IMR-90 (cell line): ENCODE measurements at regions not wholly inside any gene's neighbourhood (a gene's known extent, or its start where the extent isn't known, plus 50 kb on each side); places are given as distances from the start of the nearest gene placed in this dataset.

ENCODE experiments used
- ATAC-seq: fragments of 200-7000 bp; cut with Tn5 transposase; 2 replicates; pipeline ENCODE4 v1.9.1; 2020; ENCODE audit warnings: low read depth, mild to moderate bottlenecking, moderate library complexity
- BruUV-seq: library from RNA; stranded (reverse); fragments of 400-500 nt; replicated peaks from 2 replicates; lab custom pipeline; 2021; lab: Mats Ljungman, UMichigan
- CTCF ChIA-PET: fragments of 300-600 bp; formaldehyde crosslinking; extraction: SDS; loops from one replicate; lab custom pipeline; 2021; ENCODE audit warnings: antibody characterized with exemption; lab: Yijun Ruan, JAX
- POLR2A ChIA-PET: fragments of 300-600 bp; sonication (Branson Sonifier 250); formaldehyde crosslinking; loops from one replicate; lab custom pipeline; 2022; ENCODE audit warnings: antibody characterized with exemption; ENCODE audit not compliant: unreplicated experiment; lab: Charles Lee
- DNase-seq: peaks from one replicate; pipeline ENCODE4 v3.0.0; 2013
- H2AFZ ChIP-seq: replicated peaks from 2 replicates; pipeline ENCODE3; 2013; ENCODE audit warnings: low read length, mild to moderate bottlenecking; ENCODE audit not compliant: poor library complexity
- H2AK5ac ChIP-seq: 2 replicates; pipeline ENCODE4 v1.6.1; 2013; ENCODE audit warnings: low read depth, low read length, inconsistent platforms
- H2AK9ac ChIP-seq: replicated peaks from 2 replicates; pipeline ENCODE3; 2013; ENCODE audit warnings: mild to moderate bottlenecking, low read depth, low read length, moderate library complexity; ENCODE audit not compliant: poor library complexity
- H2BK120ac ChIP-seq: 2 replicates; pipeline ENCODE4 v1.6.1; 2013; ENCODE audit warnings: low read depth, low read length, inconsistent platforms
- H2BK15ac ChIP-seq: 3 replicates; pipeline ENCODE4 v1.6.1; 2013; ENCODE audit warnings: low read depth, low read length, inconsistent platforms
- H2BK20ac ChIP-seq: 2 replicates; pipeline ENCODE4 v1.6.1; 2013; ENCODE audit warnings: low read depth, mild to moderate bottlenecking, inconsistent platforms, low read length, moderate library complexity
- H2BK5ac ChIP-seq: 2 replicates; pipeline ENCODE4 v1.6.1; 2013; ENCODE audit warnings: mild to moderate bottlenecking, low read depth, low read length, inconsistent platforms; ENCODE audit not compliant: poor library complexity, severe bottlenecking
- H3K14ac ChIP-seq: replicated peaks from 2 replicates; pipeline ENCODE4 v1.6.1; 2013; ENCODE audit warnings: low read depth, low read length, inconsistent platforms
- H3K18ac ChIP-seq: 2 replicates; pipeline ENCODE4 v1.6.1; 2013; ENCODE audit warnings: low read depth, low read length, control low read depth
- H3K23ac ChIP-seq: 2 replicates; pipeline ENCODE4 v1.6.1; 2013; ENCODE audit warnings: low read depth, low read length, inconsistent platforms
- H3K27ac ChIP-seq: 2 replicates; pipeline ENCODE4 v1.5.1; 2013; ENCODE audit warnings: mild to moderate bottlenecking, control low read depth, low read length; ENCODE audit not compliant: insufficient read depth
- H3K27me3 ChIP-seq: 2 replicates; pipeline ENCODE4 v1.6.1; 2013; ENCODE audit warnings: low read length; ENCODE audit not compliant: control insufficient read depth, insufficient read depth
- H3K36me3 ChIP-seq: 2 replicates; pipeline ENCODE4 v1.6.1; 2013; ENCODE audit warnings: low read length, mixed read lengths; ENCODE audit not compliant: control insufficient read depth, insufficient read depth
- H3K4ac ChIP-seq: 2 replicates; pipeline ENCODE4 v1.6.1; 2013; ENCODE audit warnings: low read depth, low read length, inconsistent platforms
- H3K4me1 ChIP-seq: 2 replicates; pipeline ENCODE4 v1.6.1; 2013; ENCODE audit warnings: low read length, mixed read lengths; ENCODE audit not compliant: control insufficient read depth, insufficient read depth
- H3K4me2 ChIP-seq: 2 replicates; pipeline ENCODE4 v1.6.1; 2013; ENCODE audit warnings: low read depth, mild to moderate bottlenecking, control low read depth, low read length, moderate library complexity
- H3K4me3 ChIP-seq: 2 replicates; pipeline ENCODE4 v1.5.1; 2013; ENCODE audit warnings: low read depth, mild to moderate bottlenecking, control low read depth, low read length, moderate library complexity; ENCODE audit not compliant: insufficient read depth
- H3K56ac ChIP-seq: 2 replicates; pipeline ENCODE4 v1.6.1; 2013; ENCODE audit warnings: low read length, inconsistent platforms; ENCODE audit not compliant: insufficient read depth; ENCODE audit errors: extremely low read depth
- H3K79me1 ChIP-seq, 2 experiments: 2 replicates each; pipeline ENCODE4 v1.6.1; 2013; ENCODE audit warnings: low read length in 2 of 2, inconsistent platforms in 1 of 2, low read depth in 1 of 2
- H3K9ac ChIP-seq: 2 replicates; pipeline ENCODE4 v1.6.1; 2013; ENCODE audit warnings: low read depth, low read length, control low read depth
- H3K9me1 ChIP-seq: 2 replicates; pipeline ENCODE4 v1.6.1; 2013; ENCODE audit warnings: low read length, inconsistent platforms; ENCODE audit not compliant: insufficient read depth
- H3K9me3 ChIP-seq: 2 replicates; pipeline ENCODE4 v1.6.1; 2013; ENCODE audit warnings: low read length; ENCODE audit not compliant: control insufficient read depth, insufficient read depth
- H4K20me1 ChIP-seq: 2 replicates; pipeline ENCODE4 v1.6.1; 2013; ENCODE audit warnings: low read length, inconsistent platforms; ENCODE audit not compliant: insufficient read depth
- H4K5ac ChIP-seq: 2 replicates; pipeline ENCODE4 v1.6.1; 2013; ENCODE audit warnings: mild to moderate bottlenecking, low read depth, low read length, control low read depth
- H4K8ac ChIP-seq, 2 experiments: 2 replicates each; pipeline ENCODE4 v1.6.1; 2013; ENCODE audit warnings: low read depth in 2 of 2, low read length in 2 of 2, control low read depth in 1 of 2, inconsistent platforms in 1 of 2
- H4K91ac ChIP-seq: 2 replicates; pipeline ENCODE4 v1.6.1; 2013; ENCODE audit warnings: low read depth, low read length, inconsistent platforms; ENCODE audit not compliant: insufficient read depth
- BHLHE40 ChIP-seq: fragments of 150-350 bp; IDR thresholded peaks from 2 replicates; pipeline ENCODE4 v1.6.1; 2016; ENCODE audit warnings: mild to moderate bottlenecking, low read depth, low read length
- CEBPB ChIP-seq: IDR thresholded peaks from 2 replicates; pipeline ENCODE4 v1.6.1; 2012; ENCODE audit warnings: low read depth, low read length, improper control_type of control experiment
- CHD1 ChIP-seq: IDR thresholded peaks from 2 replicates; pipeline ENCODE4 v1.6.1; 2012; ENCODE audit warnings: low read depth, low read length, improper control_type of control experiment
- CTCF ChIP-seq: conservative IDR thresholded peaks from 2 replicates; pipeline ENCODE4 v1.5.1; 2012; ENCODE audit warnings: mild to moderate bottlenecking, low read depth, low read length, improper control_type of control experiment
- ELK1 ChIP-seq: fragments of 150-350 bp; IDR thresholded peaks from 2 replicates; pipeline ENCODE4 v1.6.1; 2016; ENCODE audit warnings: low read depth, mild to moderate bottlenecking, low read length, moderate library complexity, borderline replicate concordance
- FOS ChIP-seq: fragments of 150-350 bp; IDR thresholded peaks from 2 replicates; pipeline ENCODE4 v1.6.1; 2016; ENCODE audit warnings: low read depth, low read length
- MAFK ChIP-seq: IDR thresholded peaks from 2 replicates; pipeline ENCODE4 v1.6.1; 2012; ENCODE audit warnings: low read depth, low read length, improper control_type of control experiment
- MAZ ChIP-seq: IDR thresholded peaks from 2 replicates; pipeline ENCODE4 v1.6.1; 2012; ENCODE audit warnings: low read depth, mild to moderate bottlenecking, low read length, improper control_type of control experiment, moderate library complexity, borderline replicate concordance
- MXI1 ChIP-seq: IDR thresholded peaks from 2 replicates; pipeline ENCODE4 v1.6.1; 2012; ENCODE audit warnings: low read depth, mild to moderate bottlenecking, low read length, moderate library complexity, borderline replicate concordance
- NFE2L2 ChIP-seq: fragments of 150-350 bp; IDR thresholded peaks from 2 replicates; pipeline ENCODE4 v1.6.1; 2016; ENCODE audit warnings: low read depth, mild to moderate bottlenecking, low read length
- POLR2A ChIP-seq: IDR thresholded peaks from 2 replicates; pipeline ENCODE4 v1.6.1; 2012; ENCODE audit warnings: mild to moderate bottlenecking, low read depth, low read length
- RAD21 ChIP-seq: IDR thresholded peaks from 2 replicates; pipeline ENCODE4 v1.6.1; 2012; ENCODE audit warnings: low read length, improper control_type of control experiment
- RCOR1 ChIP-seq: IDR thresholded peaks from 2 replicates; pipeline ENCODE4 v1.6.1; 2012; ENCODE audit warnings: mild to moderate bottlenecking, low read length, improper control_type of control experiment; ENCODE audit not compliant: insufficient replicate concordance
- RFX5 ChIP-seq: IDR thresholded peaks from 2 replicates; pipeline ENCODE4 v1.8.0; 2012; ENCODE audit warnings: low read depth, mild to moderate bottlenecking, low read length, moderate library complexity
- SMC3 ChIP-seq: fragments of 150-350 bp; IDR thresholded peaks from 2 replicates; pipeline ENCODE4 v1.6.1; 2016; ENCODE audit warnings: low read depth, mild to moderate bottlenecking, antibody characterized with exemption, low read length, moderate library complexity
- USF2 ChIP-seq: fragments of 150-350 bp; IDR thresholded peaks from 2 replicates; pipeline ENCODE4 v1.6.1; 2017; ENCODE audit warnings: mild to moderate bottlenecking, antibody characterized with exemption, low read length, low read depth
- dilution Hi-C: fragments of 300-500 bp; cut with HindIII; formaldehyde crosslinking; loops from one replicate; pipeline ENCODE4 v1.14.3; 2018; ENCODE audit warnings: low sequenced_read_pairs; ENCODE audit not compliant: unreplicated experiment
- in situ Hi-C: fragments of 300-500 bp; cut with MboI; formaldehyde crosslinking; loops from 3 replicates; pipeline ENCODE4 v1.14.3; 2019; ENCODE audit warnings: low sequenced_read_pairs, inconsistent platforms, mixed read lengths
- intact Hi-C: fragments of 100-400 bp; cut with micrococcal nuclease; formaldehyde crosslinking; loops from 2 replicates; pipeline ENCODE4 v1.10.0; 2022

GRCh38 chr4:81740487-81740886 lies 268.8 kb upstream of the RASGEF1B start:
- no peaks in the 10 kb centered on the region for H4K20me1 ChIP-seq
- no peak overlapping the region for H3K4ac ChIP-seq
- H3K79me1 ChIP-seq, result no peaks in the 10 kb centered on the region
- no peak overlapping the region for H4K5ac ChIP-seq
- no peak for TF ChIP-seq SMC3
- no peak for TF ChIP-seq RAD21
- no peak for TF ChIP-seq USF2
- no peak for TF ChIP-seq CHD1
- TF ChIP-seq CEBPB, result no peak
- no peak for TF ChIP-seq MAZ
- TF ChIP-seq POLR2A, result no peak
- no peak for TF ChIP-seq RCOR1
- no peak for TF ChIP-seq MAFK
- no peak for TF ChIP-seq MXI1
- no peak for TF ChIP-seq BHLHE40
- no peak for TF ChIP-seq CTCF
- no peak for TF ChIP-seq ELK1
- TF ChIP-seq RFX5, result no peak
- TF ChIP-seq FOS, result no peak
- TF ChIP-seq NFE2L2, result no peak
- no peak overlapping the region for H2BK120ac ChIP-seq
- no peak overlapping the region for H2AK9ac ChIP-seq
- intact Hi-C loops (no loop called here), in situ Hi-C loops (no loop called here), dilution Hi-C loops (no loop called here)
- no peak overlapping the region for H2BK5ac ChIP-seq
- H4K91ac ChIP-seq, result no peak overlapping the region
- H3K56ac ChIP-seq, result no peak overlapping the region
- no peak overlapping the region for H4K8ac ChIP-seq
- H3K9me1 ChIP-seq, result no peaks in the 10 kb centered on the region
- H3K9me3 ChIP-seq, result no peaks in the 10 kb centered on the region
- H2AFZ ChIP-seq, result no peak overlapping the region
- H2BK20ac ChIP-seq, result no peak overlapping the region
- no peak overlapping the region for H3K23ac ChIP-seq
- H3K9ac ChIP-seq, result no peak overlapping the region
- H3K14ac ChIP-seq, result no peak overlapping the region
- H2BK15ac ChIP-seq, result no peak overlapping the region
- no peak overlapping the region for H3K4me3 ChIP-seq
- no TSS peak for BruUV-seq
- H3K4me2 ChIP-seq, result no peak overlapping the region
- DNase-seq, result no peak
- no peaks in the 10 kb centered on the region for H3K27me3 ChIP-seq
- no peaks in the 10 kb centered on the region for H3K4me1 ChIP-seq
- H3K18ac ChIP-seq, result no peak overlapping the region
- no peak for ATAC-seq
- ChIA-PET POLR2A (no interaction called here), CTCF (no interaction called here)
- no peaks in the 10 kb centered on the region for H3K36me3 ChIP-seq
- H2AK5ac ChIP-seq, result no peak overlapping the region
- no peak overlapping the region for H3K27ac ChIP-seq
